Keratinocyte (primary cell): ENCODE measurements at regions not wholly inside any gene's neighbourhood (a gene's known extent, or its start where the extent isn't known, plus 50 kb on each side); places are given as distances from the start of the nearest gene placed in this dataset.

ENCODE experiments used
- EZH2 ChIP-seq: IDR thresholded peaks from one replicate; pipeline ENCODE4 v1.6.1; 2012; ENCODE audit warnings: inconsistent platforms, mild to moderate bottlenecking, low read length, moderate library complexity
- TF ChIP-seq, protein P1 (sequence below), 3 experiments: IDR thresholded peaks in 1 of 3; conservative IDR thresholded peaks in 1 of 3; optimal IDR thresholded peaks in 1 of 3; 2 replicates in 2 of 3; 3 replicates in 1 of 3; pipeline versions ENCODE3 to v1.5.1; 2011; ENCODE audit warnings: low read length in 3 of 3, mild to moderate bottlenecking in 3 of 3, moderate library complexity in 2 of 3, control low read depth in 1 of 3, inconsistent platforms in 1 of 3; ENCODE audit not compliant: insufficient read depth in 2 of 3; ENCODE audit errors: extremely low read depth in 1 of 3

- TF ChIP-seq, protein P1, sequence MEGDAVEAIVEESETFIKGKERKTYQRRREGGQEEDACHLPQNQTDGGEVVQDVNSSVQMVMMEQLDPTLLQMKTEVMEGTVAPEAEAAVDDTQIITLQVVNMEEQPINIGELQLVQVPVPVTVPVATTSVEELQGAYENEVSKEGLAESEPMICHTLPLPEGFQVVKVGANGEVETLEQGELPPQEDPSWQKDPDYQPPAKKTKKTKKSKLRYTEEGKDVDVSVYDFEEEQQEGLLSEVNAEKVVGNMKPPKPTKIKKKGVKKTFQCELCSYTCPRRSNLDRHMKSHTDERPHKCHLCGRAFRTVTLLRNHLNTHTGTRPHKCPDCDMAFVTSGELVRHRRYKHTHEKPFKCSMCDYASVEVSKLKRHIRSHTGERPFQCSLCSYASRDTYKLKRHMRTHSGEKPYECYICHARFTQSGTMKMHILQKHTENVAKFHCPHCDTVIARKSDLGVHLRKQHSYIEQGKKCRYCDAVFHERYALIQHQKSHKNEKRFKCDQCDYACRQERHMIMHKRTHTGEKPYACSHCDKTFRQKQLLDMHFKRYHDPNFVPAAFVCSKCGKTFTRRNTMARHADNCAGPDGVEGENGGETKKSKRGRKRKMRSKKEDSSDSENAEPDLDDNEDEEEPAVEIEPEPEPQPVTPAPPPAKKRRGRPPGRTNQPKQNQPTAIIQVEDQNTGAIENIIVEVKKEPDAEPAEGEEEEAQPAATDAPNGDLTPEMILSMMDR (optimal IDR thresholded peaks at IDR 0.05 in 1 of 3, IDR thresholded peaks at IDR 0.05 in 1 of 3, conservative IDR thresholded peaks at IDR 0.05 in 1 of 3; ENCODE audit: extremely low read depth in 1 of 3, insufficient read depth in 2 of 3, low read length in 3 of 3) = no peak
- TF ChIP-seq EZH2 = no peak
Measured at GRCh38 chr6:138562691-138563090, 63.4 kb upstream of the NHSL1 start.
